GM12865 (cell line): ENCODE measurements at regions not wholly inside any gene's neighbourhood (a gene's known extent, or its start where the extent isn't known, plus 50 kb on each side); places are given as distances from the start of the nearest gene placed in this dataset.

Experiments used
- DNase-seq: peaks from one replicate; pipeline ENCODE4 v3.0.0; 2010; ENCODE audit warnings: low read depth
- H3K4me3 ChIP-seq: 2 replicates; pipeline ENCODE4 v1.5.1; 2011; ENCODE audit warnings: mild to moderate bottlenecking, low read depth, low read length, control low read depth
- TF ChIP-seq, protein P1 (sequence below): IDR thresholded peaks from 2 replicates; pipeline ENCODE4 v1.5.1; 2011; ENCODE audit warnings: low read length, control low read depth, low read depth, inconsistent platforms; ENCODE audit not compliant: insufficient read depth; ENCODE audit errors: missing control alignments

DNA sequence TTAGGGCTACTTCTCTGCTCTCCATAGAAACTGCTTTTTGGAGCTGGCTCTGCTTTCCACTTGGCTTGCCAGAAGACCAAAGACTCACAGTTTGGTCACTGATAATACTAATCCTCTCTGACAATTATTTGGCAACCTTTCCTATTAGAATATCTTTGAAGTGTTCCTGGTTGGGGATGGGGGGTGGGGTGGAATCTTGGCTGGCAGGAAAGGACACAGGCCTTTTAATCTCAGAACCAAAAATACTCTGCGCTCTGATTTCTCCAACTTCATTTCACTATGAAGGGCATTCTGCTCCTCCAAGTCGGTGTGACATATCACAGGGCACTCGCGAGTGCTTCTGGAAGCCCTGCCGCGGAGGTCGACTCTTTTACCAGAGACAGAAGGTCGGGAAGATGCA is 1329.0 kb upstream of the WWC1 start:
- no peak for DNase-seq
- TF ChIP-seq, protein P1, sequence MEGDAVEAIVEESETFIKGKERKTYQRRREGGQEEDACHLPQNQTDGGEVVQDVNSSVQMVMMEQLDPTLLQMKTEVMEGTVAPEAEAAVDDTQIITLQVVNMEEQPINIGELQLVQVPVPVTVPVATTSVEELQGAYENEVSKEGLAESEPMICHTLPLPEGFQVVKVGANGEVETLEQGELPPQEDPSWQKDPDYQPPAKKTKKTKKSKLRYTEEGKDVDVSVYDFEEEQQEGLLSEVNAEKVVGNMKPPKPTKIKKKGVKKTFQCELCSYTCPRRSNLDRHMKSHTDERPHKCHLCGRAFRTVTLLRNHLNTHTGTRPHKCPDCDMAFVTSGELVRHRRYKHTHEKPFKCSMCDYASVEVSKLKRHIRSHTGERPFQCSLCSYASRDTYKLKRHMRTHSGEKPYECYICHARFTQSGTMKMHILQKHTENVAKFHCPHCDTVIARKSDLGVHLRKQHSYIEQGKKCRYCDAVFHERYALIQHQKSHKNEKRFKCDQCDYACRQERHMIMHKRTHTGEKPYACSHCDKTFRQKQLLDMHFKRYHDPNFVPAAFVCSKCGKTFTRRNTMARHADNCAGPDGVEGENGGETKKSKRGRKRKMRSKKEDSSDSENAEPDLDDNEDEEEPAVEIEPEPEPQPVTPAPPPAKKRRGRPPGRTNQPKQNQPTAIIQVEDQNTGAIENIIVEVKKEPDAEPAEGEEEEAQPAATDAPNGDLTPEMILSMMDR: no peak
- H3K4me3 ChIP-seq: no peak overlapping the region

DNA sequence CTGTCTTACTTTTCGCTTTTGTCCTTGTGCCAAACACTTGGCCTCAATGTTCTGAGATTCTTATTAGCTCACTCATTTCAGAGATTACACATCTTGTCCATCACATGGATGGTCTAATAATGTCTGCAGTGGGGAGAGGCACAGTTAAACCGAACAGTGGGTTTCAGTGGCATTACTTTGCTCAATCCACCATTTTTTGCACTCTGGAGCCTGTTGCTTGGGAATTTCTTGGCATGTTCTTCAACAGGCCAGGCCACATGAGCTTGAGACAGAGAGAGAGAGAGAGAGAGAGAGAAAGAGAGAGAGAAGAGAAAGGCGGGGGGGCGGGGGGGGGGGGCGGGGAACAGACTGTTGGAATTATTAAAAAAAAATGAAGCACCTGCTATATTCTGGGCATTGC is 1327.8 kb upstream of the WWC1 start:
- DNase-seq: no peak

DNA sequence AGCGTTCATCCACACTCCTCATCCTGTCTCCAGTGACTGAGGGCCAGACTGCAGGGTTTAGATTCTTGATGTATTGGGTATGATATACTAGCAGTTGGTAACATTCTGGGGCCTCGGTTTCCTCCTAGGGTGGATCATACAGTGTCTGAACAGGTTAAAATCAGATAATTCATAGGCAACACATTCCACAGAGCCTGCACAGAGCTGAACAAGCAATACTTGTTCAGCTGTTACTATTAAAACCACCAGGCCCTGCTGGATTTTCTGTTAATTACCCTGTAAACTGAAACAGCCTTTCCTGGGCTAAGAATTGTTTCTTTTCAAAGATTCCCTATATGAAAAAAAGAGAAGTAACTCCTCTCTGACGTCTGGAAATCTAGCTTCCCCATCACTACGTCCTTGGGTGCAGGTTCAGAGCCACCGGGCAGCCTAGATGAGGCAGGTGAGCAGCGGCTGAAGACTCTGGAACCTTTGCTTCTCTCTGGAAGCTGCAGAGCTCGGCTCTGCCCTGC is 1313.5 kb upstream of the WWC1 start:
- no peak overlapping the region for H3K4me3 ChIP-seq
- TF ChIP-seq, protein P1: no peak
- DNase-seq: no peak

More for the DNA sequence above, 1327.8 kb upstream of the WWC1 start:
- no peak overlapping the region for H3K4me3 ChIP-seq
- TF ChIP-seq, protein P1: no peak

DNA sequence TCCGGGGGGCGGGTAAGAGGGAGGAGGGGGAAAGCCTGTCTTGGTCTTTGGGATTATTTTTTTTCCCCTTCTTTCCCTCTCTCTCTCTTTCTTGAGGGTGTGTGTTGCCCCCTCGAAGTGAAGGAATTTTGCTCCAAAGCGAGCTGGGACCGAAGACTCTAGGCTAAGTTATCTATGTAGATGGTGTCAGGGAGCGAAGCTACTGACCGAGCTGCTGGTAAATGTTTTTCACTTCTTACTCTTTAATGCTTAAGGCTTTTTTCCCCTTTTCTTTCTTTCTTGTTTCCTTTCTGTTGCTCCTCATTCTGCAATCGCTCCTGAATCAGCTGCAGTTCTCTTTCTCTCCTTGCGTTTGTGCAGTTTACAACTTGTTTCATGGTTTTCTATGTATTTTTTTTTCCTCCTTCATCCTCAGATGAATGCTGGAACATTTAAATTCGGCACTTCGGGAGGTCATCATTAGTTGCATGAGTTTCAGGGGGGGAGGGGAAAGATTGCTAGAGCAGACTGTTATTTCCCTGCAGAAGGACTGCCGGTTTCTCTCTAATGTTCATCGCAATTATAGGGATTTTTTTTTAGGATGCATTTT is 1312.0 kb upstream of the WWC1 start:
- no peak overlapping the region for H3K4me3 ChIP-seq
- TF ChIP-seq, protein P1: no peak
- no peak for DNase-seq

DNA sequence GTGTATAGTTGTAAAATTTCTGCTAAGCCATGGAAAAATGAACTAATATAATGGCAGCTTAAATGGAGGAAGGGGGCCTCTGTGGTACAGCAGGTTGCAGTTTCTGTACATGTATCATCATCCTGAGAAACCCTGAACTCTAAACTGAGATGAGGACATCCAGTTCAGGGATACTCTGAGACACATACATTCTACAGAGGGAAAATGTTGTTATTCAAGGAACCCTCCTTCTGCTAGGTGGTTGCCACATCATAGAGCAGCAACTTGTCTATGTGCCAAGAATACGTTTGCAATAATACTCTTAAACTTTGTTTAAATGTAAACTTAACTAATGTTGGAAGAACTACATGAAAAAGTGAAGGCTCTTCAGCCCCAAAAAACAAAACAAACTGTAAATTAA is 1310.8 kb upstream of the WWC1 start:
- DNase-seq: no peak
- H3K4me3 ChIP-seq: no peak overlapping the region
- TF ChIP-seq, protein P1: no peak

DNA sequence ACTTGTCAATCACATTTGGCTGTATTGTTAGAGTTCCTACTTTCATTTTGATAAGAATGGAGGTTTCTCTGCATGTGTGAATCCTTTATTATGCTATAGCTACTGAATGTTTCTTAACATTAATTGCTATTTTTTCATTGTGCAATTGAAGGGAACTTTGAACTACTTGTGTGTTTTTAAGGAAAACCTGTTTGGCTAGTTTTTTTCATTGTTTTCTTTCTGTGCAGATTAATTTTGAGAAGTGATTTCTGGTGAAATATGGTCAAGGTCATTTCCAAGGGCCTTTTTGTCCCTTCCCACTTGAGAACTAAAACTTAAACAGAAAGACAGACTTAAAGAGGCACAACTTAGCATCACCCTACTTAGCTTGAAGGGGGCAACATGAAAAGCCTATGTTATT is 1309.2 kb upstream of the WWC1 start:
- no peak for DNase-seq
- TF ChIP-seq, protein P1: no peak
- H3K4me3 ChIP-seq: no peak overlapping the region

DNA sequence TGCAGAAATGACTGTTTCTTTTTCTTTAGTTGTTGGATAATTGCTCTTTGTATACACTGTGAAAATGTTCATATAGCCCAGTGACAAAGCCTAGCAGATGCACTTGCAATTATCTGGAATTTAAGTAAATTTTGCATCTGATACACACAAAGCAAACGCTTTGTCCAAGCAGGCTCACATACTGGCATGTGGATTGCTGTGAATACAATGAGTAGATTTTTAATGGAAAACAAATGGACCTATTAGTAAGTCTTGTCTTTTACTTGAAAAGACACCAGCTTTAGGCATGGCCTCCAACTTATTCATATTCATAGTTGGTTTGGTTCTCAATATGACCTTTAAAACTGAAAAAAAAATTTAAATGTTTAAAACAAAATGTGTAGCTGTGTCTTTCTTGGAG is 1299.8 kb upstream of the WWC1 start:
- no peak overlapping the region for H3K4me3 ChIP-seq
- TF ChIP-seq, protein P1: no peak
- no peak for DNase-seq
